ENCODE measurements at regions not wholly inside any gene's neighbourhood (a gene's known extent, or its start where the extent isn't known, plus 50 kb on each side); places are given as distances from the start of the nearest gene placed in this dataset.

- Histone ChIP-seq H3K36me3 (ENCODE audit: control insufficient read depth, insufficient read depth, low read length) (no peaks in the 10 kb centered on the region), H3K4me3 (ENCODE audit: low read depth in 2 of 2, low read length in 2 of 2) (no peak overlapping the region), H3K4me1 (ENCODE audit: control insufficient read depth, insufficient read depth, low read length) (no peaks in the 10 kb centered on the region), H3K27me3 (ENCODE audit: control insufficient read depth, insufficient read depth, low read length) (no peaks in the 10 kb centered on the region), H3K27ac (ENCODE audit: low read length) (no peak overlapping the region), H3K9me3 (ENCODE audit: control insufficient read depth, insufficient read depth, low read depth, low read length) (no peaks in the 10 kb centered on the region)
- intact Hi-C loops (cut with micrococcal nuclease; ENCODE audit: unreplicated experiment) (no loop called here), in situ Hi-C loops (cut with HindIII; ENCODE audit: low pct_unique_long_range_greater_than_20kb, low sequenced_read_pairs) (no loop called here)
- ChIA-PET POLR2A (interaction anchor here (0.6 kb wide), 1 partner anchor 29 kb away, joined by 4 read pairs; no protein-coding TSS in a partner anchor), CTCF (interaction anchor here (0.5 kb wide), 1 partner anchor 145 kb away, joined by 3 read pairs; no protein-coding TSS in a partner anchor)
- TF ChIP-seq POLR2AphosphoS5 (IDR thresholded peaks at IDR 0.05; ENCODE audit: low read depth, low read length) (no peak), SIN3A (IDR thresholded peaks at IDR 0.05; ENCODE audit: borderline replicate concordance, insufficient read depth, low read depth, low read length) (no peak), CTCF (IDR thresholded peaks at IDR 0.05) (no peak), TCF7L2 (IDR thresholded peaks at IDR 0.05; ENCODE audit: low read depth, low read length) (no peak), REST (IDR thresholded peaks at IDR 0.05; ENCODE audit: insufficient read depth in 1 of 2, low read depth in 2 of 2, low read length in 1 of 2) (no peak)
- no TSS peak for BruUV-seq (replicated peaks)
- DNase-seq (ENCODE audit: low read depth, low spot score) (no peak), ATAC-seq (no peak)
Observed at GRCh38 chr2:216307496-216307895, 64.8 kb downstream of the MARCHF4 start.

DNA sequence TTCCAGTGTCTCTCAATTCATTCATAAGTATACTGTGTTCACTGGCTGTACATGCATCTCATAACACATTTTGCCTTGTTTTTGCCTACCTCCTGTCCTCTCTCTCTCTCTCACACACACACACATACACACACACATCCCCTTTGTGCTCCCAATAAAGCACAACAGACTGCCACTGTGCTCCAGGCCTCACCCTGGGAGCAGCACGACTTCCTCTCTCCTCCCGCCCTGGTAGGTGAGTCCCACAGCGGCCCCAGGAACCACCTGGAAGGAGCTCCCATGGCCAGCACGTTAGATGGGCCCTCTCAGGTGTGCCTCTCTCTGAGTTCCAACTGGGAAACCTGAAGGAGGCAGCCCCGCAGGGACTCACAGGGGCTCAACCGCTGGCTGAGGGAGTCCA is 65.4 kb downstream of the MARCHF4 start:
- no peak for ATAC-seq
- H3K4me1 ChIP-seq (ENCODE audit: control insufficient read depth, insufficient read depth, low read length) = no peaks in the 10 kb centered on the region
- CTCF ChIA-PET = no interaction called here
- no peaks in the 10 kb centered on the region for H3K36me3 ChIP-seq (ENCODE audit: control insufficient read depth, insufficient read depth, low read length)
- DNase-seq (ENCODE audit: low read depth, low spot score) = no peak
- TF ChIP-seq TCF7L2 (IDR thresholded peaks at IDR 0.05; ENCODE audit: low read depth, low read length) (no peak), POLR2AphosphoS5 (IDR thresholded peaks at IDR 0.05; ENCODE audit: low read depth, low read length) (no peak), CTCF (IDR thresholded peaks at IDR 0.05) (no peak), REST (IDR thresholded peaks at IDR 0.05; ENCODE audit: insufficient read depth in 1 of 2, low read depth in 2 of 2, low read length in 1 of 2) (no peak), SIN3A (IDR thresholded peaks at IDR 0.05; ENCODE audit: borderline replicate concordance, insufficient read depth, low read depth, low read length) (no peak)
- H3K9me3 ChIP-seq (ENCODE audit: control insufficient read depth, insufficient read depth, low read depth, low read length) = no peaks in the 10 kb centered on the region
- BruUV-seq (replicated peaks) = no TSS peak
- H3K27ac ChIP-seq (ENCODE audit: low read length) = no peak overlapping the region
- POLR2A ChIA-PET = no interaction called here
- H3K27me3 ChIP-seq (ENCODE audit: control insufficient read depth, insufficient read depth, low read length) = no peaks in the 10 kb centered on the region
- H3K4me3 ChIP-seq (ENCODE audit: low read depth in 2 of 2, low read length in 2 of 2) = no peak overlapping the region
- intact Hi-C loops (cut with micrococcal nuclease; ENCODE audit: unreplicated experiment) (no loop called here), in situ Hi-C loops (cut with HindIII; ENCODE audit: low pct_unique_long_range_greater_than_20kb, low sequenced_read_pairs) (no loop called here)
